Stimulated activated CD4-positive, alpha-beta T cell treated with anti-CD3 and anti-CD28 coated beads, TNF-alpha, amount 100 ng/mL, for 24 hours (primary cell): ENCODE measurements at regions not wholly inside any gene's neighbourhood (a gene's known extent, or its start where the extent isn't known, plus 50 kb on each side); places are given as distances from the start of the nearest gene placed in this dataset.
A peak's percentile ranks its signal among the peaks of the same experiment; 100 is the strongest.
"Not testable (repeated sequence)": the region's sequence is repeated elsewhere in the genome, so short reads cannot be mapped to it uniquely, and the experiment has no call there.

Experiments used
- DNase-seq, 3 experiments: peaks; one replicate each; pipeline ENCODE4 v3.0.0-alpha.2; 2020; ENCODE audit warnings: low read depth in 3 of 3

DNA sequence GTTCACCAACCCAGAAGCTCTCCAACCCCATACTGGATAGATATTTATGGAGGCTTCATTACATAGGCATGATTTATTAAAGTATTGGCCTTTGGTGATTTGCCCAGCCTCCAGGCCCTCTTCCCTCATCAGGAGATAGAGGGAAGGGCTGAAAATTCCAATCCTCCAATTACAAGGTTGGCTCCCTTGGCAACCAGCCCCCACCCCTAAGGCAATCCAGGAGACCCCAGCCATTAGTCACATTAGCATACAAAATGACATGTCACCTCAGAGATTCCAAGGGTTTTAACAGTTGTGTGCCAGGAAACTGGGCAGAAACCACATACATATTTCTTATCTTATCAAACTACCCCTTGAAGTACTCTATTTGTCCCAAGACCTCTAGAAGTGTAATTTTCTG is 210.0 kb downstream of the HINT1 start:
- DNase-seq: no peak

DNA sequence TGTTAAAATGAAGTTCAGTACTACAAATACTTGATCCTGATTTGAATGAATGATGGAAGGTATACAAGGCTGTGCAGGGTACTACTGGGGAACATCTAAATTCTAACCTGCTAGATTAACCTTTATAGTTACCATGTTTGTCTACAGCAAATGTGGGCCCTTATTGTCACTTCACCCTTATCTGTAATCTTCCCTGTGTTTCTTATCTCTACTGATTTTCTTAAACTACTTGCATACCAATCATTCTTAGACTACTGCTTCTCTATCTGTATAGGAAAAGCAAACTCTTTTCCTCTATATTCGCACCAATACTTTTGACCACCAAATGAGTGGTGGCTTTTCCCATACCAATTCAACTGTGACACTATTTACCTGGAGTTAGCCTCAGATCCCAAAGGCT is 210.7 kb downstream of the HINT1 start:
- DNase-seq: no peak

DNA sequence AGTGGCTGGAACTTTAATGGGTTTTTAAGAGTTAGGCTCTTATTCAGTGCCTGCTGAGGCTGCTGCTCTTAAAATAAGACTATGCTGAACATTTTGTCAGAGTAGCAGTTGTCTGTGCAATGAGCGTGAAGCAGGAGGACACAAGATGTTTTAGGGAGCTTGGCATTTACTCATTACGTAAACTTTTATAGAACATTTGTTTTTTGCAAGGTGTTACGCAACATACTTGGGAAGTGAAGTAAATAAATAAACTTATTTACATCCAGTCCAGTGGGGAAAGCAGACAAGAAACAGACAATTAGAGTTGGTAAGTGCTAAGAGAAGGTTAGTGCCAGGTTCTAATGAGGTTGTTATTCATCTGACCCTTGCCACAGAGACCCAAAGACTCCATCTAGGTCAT is 226.0 kb downstream of the HINT1 start:
- DNase-seq: no peak

DNA sequence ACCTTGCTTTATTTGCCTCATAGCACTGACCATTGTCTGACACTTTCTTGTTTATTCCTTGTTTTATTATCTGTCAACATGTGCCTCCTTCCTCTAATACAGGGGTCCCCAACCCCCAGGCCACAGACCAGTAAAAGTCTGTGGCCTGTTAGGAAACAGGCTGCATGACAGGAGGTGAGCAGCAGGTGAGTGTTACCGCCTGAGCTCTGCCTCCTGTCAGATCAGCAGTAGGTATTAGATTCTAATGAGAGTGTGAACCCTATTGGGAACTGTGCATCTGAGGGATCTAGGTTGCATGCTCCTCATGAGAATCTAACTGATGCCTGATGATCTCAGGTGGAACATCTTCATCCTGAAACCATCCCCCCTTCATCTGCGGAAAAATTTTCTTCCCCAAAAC is 228.0 kb downstream of the HINT1 start:
- DNase-seq: no peak

DNA sequence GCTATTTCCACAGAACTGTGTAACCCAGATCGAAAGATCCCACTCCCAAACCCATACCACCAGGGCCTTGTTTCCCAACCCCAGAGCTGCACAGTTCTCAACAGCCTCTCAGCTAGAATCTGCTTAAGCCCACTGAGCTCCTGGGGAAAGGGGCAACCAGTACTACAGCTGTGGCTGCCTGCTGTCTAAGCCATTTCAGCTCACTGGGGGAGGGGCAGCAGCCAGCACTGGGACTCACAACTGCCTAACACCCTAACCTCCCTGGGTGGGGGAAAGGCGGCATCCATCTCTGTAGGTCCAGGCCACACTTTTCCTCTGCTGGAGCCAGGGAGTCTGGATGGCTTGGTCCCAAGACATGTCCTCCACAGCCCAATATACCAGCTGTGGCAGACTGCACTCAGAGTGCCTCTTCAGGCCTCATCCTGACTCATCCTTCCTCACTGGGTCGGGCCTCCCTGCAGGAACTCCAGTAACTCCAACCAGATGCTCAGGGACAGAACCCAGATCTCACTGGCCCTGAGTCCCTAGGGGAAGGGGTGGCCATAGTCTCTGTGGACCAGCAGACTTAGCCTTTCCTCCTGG is 241.4 kb downstream of the HINT1 start:
- no peak for DNase-seq

DNA sequence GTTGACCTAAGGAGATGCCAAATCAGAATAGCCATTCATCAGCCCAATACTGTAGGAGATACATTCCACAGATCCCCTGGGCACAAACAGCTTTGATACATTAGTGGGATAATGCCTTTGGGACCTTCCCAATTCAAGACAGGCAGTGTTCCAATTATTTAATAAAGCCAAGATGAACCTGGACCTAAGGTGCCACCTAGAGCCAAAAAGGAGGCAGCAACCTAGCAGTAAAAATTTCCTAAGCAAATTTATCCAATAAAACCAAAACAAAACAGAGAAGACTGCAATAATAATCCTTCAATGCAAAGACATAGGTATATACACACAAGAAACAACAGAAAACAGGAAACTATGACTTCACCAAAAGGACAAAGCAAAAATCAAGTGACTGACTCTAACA is 253.0 kb downstream of the HINT1 start:
- DNase-seq: no peak

DNA sequence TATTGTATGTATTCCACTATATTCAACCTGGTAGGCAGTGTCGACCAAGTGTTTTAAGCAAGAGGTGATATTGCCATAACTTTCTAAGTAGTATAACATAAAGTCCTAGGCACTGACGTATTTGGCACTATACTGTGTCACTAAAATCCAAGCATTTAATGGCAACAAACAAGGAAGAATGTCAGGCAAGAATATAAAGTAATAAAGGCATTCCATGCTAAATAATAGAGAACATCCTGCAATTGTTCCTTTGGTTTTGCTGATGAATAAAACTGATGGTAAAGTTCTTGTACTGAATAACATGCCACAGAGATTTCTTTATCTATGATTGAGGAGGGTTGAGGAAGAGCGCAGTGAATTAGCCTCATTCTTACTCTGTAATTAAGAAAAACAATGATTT is 256.9 kb downstream of the HINT1 start:
- DNase-seq: no peak

DNA sequence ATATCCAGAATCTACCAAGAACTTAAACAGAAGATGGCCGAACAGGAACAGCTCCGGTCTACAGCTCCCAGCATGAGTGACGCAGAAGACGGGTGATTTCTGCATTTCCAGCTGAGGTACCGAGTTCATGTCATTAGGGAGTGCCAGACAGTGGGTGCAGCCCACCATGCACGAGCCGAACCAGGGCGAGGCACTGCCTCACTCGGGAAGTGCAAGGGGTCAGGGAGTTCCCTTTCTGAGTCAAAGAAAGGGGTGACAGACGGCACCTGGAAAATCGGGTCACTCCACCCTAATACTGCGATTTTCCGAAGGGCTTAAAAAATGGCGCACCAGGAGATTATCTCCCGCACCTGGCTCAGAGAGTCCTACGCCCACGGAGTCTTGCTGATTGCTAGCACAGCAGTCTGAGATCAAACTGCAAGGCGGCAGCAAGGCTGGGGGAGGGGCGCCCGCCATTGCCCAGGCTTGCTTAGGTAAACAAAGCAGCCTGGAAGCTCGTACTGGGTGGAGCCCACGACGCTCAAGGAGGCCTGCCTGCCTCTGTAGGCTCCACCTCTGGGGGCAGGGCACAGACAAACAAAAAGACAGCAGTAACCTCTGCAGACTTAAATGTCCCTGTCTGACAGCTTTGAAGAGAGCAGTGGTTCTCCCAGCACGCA is 267.4 kb downstream of the HINT1 start:
- not testable (repeated sequence) for DNase-seq

DNA sequence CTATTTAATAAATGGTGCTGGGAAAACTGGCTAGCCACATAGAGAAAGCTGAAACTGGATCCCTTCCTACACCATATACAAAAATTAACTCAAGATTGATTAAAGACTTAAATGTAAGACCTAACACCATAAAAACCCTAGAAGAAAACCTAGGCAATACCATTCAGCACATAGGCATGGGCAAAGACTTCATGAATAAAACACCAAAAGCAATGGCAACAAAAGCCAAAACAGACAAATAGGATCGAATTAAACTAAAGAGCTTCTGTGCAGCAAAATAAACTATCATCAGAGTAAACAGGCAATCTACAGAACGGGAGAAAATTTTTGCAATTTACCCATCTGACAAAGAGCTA is 267.9 kb downstream of the HINT1 start:
- DNase-seq: not testable (repeated sequence)

DNA sequence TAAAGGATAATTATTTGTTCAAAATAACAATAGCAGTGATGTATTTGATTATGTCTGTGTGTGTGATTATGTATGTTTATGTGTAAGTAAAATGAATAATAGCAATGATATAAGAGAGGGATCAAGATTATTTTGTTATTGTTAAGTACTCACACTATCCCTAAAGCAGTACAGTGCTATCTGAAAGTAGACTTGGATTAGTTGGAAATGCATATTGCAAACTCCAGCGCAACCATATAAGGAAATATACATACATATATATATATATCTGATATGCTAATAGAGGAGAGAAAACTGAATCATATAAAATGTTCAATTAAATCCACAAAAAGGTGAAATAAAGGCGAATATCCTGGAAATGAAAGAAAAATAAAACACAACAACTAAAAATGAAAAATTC is 268.4 kb downstream of the HINT1 start:
- DNase-seq: no peak

DNA sequence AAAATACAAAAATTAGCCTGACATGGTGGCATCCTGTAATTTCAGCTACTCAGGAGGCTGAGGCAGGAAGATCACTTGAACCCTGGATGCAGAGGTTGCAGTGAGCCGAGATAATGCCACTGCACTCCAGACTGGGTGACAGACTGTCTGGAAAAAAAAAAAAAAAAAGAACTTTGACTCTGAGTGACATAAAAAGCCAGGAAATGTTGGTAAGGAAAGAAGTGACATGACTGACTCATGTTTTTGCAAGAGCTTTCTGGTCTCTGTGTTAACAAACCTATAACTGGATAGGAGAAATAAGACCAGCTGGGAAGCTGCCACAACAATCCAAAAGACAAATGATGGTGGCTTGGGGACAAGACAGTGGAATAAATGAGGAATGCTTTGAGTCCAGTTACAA is 272.1 kb downstream of the HINT1 start:
- DNase-seq: no peak

DNA sequence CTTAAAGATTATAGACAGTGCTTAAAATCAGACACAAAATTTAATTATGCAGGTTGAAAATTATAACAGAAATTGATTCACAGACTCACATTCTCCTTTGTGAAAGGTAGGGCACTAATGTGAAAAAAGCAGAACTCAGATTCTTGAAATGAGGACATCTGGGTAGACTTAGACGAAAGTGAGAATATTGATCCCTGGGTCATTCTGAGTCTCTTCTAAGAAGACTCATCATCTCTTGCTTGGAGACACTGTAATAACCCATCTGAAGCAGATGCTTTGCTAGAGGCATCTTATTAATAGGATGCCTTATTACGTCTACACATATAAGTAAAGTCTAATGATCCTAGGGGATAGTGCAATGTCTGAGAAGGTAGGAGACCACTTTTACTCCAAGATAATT is 274.4 kb downstream of the HINT1 start:
- DNase-seq: no peak

DNA sequence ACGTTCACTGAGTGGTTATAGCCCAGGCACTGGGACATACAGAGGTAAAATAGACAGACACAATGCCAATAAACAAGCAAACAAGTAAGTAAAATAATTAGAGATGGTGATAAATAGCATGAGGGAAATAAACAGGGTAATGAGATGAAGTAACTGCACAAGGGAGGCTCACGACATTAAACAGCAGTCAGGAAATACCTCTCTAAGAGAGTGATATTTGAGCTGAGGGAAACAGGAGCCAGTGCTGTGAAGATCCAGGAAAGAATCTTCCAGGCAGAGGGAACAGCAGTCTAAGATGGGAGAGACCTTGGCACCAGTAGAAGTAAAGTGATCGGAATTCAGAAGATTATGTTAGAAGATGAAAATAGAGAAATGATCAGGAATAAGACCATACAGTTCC is 279.4 kb downstream of the HINT1 start:
- DNase-seq: no peak

DNA sequence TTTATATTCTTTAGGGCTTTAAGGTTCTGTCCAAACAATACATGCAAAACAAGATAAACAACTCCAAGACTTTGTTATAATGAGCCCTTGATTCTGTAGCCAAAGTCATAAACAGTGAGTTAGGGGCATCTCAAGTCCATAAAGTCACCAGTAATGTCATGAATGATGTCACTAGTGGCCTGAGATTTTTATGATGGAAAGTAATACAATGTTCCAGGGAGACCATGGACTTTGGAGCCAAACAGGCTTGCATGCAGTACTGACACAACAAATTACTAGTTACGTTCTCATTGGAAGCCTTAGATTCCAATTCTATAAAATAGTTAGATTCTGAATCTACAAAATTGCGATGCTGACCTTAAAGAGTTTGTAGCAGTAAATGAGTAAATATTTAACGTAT is 280.0 kb downstream of the HINT1 start:
- DNase-seq: no peak

DNA sequence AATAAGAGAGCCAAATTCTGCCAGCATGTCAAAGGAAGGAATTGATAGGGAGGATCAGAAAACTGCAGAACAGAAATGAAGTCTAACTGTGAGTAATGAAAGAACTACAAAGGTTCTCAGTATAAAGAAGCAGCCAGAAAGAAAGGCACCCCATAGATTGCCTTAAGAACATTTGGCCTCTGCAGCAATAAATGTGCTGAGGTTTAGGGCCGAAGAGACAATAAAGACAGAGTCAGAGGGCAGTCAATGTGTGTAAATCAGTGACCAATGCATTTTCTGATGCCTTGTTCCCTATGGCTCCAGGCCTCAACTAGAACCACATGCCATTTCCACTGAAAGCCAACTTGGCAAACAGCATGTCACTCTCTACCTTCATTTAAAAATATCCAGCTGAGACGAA is 281.0 kb downstream of the HINT1 start:
- DNase-seq: no peak

DNA sequence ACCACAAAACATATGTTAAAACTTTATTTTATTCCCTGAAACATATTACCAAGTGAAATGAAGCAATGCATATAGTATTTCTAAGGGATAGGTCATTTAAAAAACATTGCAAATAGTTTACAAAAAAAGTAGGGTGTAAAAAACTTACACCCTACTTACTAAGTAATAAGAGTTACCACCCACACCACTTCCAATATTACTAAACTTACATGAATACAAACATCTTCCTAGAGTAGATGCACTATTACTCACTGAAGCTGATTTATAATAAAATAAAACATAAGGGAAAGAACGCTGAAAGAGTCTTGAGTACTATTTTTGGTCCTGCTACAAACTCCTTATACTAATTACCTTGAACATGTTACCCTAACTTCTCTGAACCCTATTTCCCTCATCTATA is 289.4 kb downstream of the HINT1 start:
- DNase-seq: no peak

DNA sequence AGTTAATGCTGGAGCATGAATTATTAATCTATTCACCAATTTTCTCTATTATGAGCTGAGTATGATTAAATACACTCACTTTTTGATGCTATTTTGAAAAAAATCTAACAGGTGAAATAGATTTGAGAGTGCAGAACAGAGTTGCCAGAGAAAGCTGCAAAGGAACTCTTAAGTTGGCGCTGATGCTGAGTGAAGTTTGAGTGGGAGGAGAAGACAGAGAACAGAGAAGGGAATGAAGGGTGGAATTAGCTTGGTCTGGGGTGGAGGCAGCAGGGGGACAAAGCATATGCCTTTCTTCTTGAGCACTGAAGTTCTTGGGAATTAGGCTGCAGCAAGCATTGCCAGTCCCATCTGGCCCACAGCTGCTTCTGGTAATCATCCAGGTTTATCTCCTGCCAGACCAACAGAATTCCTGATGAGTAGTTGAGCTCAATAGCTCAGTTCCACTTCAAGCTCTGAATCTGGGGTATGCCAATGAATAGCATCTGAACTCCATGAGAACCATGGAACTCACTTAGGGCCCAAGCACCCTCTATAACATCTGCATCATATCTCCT is 290.1 kb downstream of the HINT1 start:
- no peak for DNase-seq

DNA sequence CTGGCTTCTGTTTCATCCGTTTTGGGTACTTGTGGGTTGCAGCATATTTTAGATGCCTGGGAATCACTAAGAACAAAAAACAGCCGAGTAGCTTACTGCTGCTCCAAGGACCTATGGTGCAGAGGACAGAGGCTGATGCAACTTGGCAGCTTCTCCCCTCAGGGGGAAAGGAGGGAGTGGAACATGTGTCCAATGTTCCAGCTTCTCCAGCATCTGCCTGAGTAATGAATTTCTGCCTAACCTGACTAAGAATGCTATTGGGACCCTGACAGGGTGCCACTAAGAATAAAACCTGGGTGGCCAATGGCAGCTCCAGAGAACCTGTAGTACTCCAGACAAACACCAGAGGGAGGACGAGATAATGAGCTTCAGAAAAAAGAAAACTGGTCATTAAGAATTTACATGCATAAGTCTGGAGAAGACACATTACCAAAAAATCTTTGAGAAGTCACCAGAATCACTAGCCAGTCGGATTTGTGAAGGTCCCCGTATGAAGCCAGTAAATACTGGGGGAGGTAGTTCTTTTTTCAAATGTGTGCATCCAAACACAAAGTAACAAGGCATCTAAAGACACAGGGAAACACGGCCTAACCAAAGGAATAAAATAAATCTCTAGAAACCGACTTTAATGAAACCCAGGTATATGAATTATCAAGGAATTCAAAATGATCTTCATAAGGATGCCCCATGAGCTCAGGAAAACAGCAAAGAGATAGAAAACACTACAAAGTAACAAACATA is 293.5 kb downstream of the HINT1 start:
- peak; percentile 5 to 27 (median 15) for DNase-seq

DNA sequence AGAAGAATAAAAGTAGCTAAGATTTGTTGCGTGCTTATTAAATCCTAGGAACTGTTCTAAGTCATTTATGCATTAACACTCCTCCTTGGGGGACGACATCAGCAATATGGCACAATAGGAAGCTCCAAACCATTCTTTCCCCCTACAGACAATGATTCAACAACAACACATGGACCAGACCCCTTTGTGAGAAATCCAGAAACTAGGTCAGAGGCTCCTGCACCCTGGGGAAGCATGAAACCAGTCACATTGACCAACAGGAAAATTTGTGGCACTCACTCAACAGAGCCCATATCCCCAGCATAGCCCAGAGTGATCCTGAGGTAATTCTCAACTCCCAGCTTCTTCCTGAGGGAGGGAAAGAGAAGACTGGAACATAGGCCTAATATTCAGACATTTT is 294.4 kb downstream of the HINT1 start:
- no peak for DNase-seq

DNA sequence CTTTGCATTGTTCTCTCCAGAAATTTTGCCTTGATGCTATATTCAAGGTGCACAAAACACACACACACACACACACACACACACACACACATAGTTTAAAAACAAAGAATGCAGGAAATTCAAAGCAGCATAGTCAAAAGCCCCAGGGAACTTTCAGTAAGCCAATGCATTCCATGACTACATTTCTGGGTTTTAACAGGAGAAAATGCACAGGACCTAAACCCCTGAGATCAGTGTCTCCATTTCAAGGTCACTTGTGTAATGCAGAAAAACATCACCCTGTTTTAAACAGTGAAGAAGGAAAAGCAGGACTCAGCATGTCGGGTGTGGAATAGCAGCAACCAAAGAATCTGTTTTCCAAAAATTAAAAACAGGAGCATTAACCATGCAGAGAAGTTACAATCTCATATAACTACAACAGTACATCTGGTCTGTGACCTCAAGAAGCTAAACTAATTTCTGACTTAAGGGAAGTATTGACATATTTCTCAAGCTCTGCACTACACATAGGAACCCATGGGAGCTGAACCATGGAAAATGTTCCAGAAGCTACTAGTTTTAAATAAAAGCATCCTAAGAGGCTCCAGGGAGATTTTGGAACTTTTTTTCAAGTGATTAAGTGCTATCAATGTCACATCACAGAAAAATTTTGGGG is 296.7 kb downstream of the HINT1 start:
- no peak for DNase-seq

DNA sequence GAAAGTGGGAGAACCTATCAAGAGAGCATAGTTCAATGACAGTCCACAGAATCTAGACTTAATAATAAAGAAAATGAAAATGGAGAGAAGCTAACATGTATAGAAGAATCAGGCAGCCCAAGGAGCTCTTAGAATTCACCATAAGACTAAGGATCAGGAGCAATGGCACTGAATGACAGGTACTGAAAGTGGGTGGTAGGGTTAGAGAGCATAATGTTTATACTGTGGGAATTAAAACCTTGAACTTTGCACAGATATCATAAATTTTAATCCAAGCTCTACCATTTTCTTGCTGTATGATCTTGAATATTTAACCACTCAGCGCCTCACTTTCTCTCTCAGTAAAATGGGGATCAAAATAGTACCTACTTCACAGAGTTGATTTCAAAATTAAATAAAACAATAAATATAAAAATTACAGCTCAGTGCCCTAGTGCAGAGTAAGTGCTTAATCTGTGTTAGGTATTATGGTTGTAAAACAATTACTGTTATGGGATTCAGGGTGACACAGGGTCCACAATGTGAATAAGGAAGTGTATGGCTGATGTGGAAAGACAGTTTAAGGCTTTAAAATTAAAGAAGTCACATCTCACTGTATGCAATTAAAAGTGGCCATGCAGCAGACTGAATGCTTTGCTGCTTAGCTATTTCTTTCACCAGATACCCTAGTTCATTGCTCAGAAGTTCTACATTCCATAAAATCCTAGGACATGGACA is 319.8 kb downstream of the HINT1 start:
- no peak for DNase-seq
